Uterus (tissue), 2 donors: ENCODE measurements at regions not wholly inside any gene's neighbourhood (a gene's known extent, or its start where the extent isn't known, plus 50 kb on each side); places are given as distances from the start of the nearest gene placed in this dataset.

Source experiments
- CTCF ChIP-seq, 4 experiments: fragments of 200-600 bp in 2 of 4; fragments of 450-650 bp in 2 of 4; sonication (generic) in 2 of 4; IDR thresholded peaks; one replicate each; pipeline ENCODE4 v1.5.1; 2016 to 2019; ENCODE audit warnings: antibody characterized with exemption in 4 of 4, mild to moderate bottlenecking in 2 of 4, moderate library complexity in 1 of 4
- POLR2A ChIP-seq, 2 donors: fragments of 450-650 bp; IDR thresholded peaks; one replicate each; pipeline ENCODE4 v1.6.1; 2016; ENCODE audit warnings: antibody characterized with exemption in 2 of 2, mild to moderate bottlenecking in 1 of 2, moderate library complexity in 1 of 2

GRCh38 chr5:68440651-68441050 lies 225.1 kb downstream of the PIK3R1 start:
- TF ChIP-seq POLR2A (IDR thresholded peaks at IDR 0.05): no peak
- TF ChIP-seq CTCF (IDR thresholded peaks at IDR 0.05): no peak
